Vagina (tissue), 2 donors: ENCODE measurements at regions not wholly inside any gene's neighbourhood (a gene's known extent, or its start where the extent isn't known, plus 50 kb on each side); places are given as distances from the start of the nearest gene placed in this dataset.

Source experiments
- CTCF ChIP-seq, 3 experiments: fragments of 450-650 bp in 2 of 3; fragments of 200-600 bp in 1 of 3; sonication (generic) in 1 of 3; IDR thresholded peaks; one replicate each; pipeline ENCODE4 v1.5.1; 2017 to 2019; ENCODE audit warnings: antibody characterized with exemption in 3 of 3, mild to moderate bottlenecking in 2 of 3, moderate library complexity in 2 of 3
- POLR2A ChIP-seq, 2 donors: fragments of 450-650 bp; IDR thresholded peaks; one replicate each; pipeline ENCODE4 v1.6.1; 2017; ENCODE audit warnings: antibody characterized with exemption in 2 of 2, mild to moderate bottlenecking in 2 of 2, moderate library complexity in 2 of 2
- POLR2AphosphoS5 ChIP-seq, 2 donors: sonication (generic); formaldehyde crosslinking; IDR thresholded peaks; one replicate each; pipeline ENCODE4 v1.9.0; 2017; ENCODE audit warnings: antibody characterized with exemption in 2 of 2, mild to moderate bottlenecking in 2 of 2, low read depth in 1 of 2; ENCODE audit not compliant: insufficient read depth in 1 of 2

GRCh38 chr6:135583256-135583761, 85.8 kb upstream of the AHI1 start:
- TF ChIP-seq POLR2A (IDR thresholded peaks at IDR 0.05) (no peak), CTCF (IDR thresholded peaks at IDR 0.05) (no peak), POLR2AphosphoS5 (IDR thresholded peaks at IDR 0.05; ENCODE audit: insufficient read depth in 1 of 2, low read depth in 1 of 2) (no peak)
